GM19043 (cell line): ENCODE measurements at regions not wholly inside any gene's neighbourhood (a gene's known extent, or its start where the extent isn't known, plus 50 kb on each side); places are given as distances from the start of the nearest gene placed in this dataset.
"Not testable (repeated sequence)": the region's sequence is repeated elsewhere in the genome, so short reads cannot be mapped to it uniquely, and the experiment has no call there.

Source experiments
- ATAC-seq: cut with Tn5 transposase; IDR thresholded peaks from one replicate; pipeline ENCODE4 v1.9.1; 2021; ENCODE audit warnings: low read depth; ENCODE audit not compliant: unreplicated experiment

- no peak for ATAC-seq
Observed at GRCh38 chr4:134145369-134145768, 56.2 kb downstream of the PABPC4L start.

GRCh38 chr4:134144337-134144736 lies 57.3 kb downstream of the PABPC4L start:
- no peak for ATAC-seq

GRCh38 chr4:134141728-134142127 lies 59.9 kb downstream of the PABPC4L start:
- no peak for ATAC-seq

GRCh38 chr4:134139188-134139587 lies 62.4 kb downstream of the PABPC4L start:
- no peak for ATAC-seq

- ATAC-seq, result no peak
Observed at GRCh38 chr4:134132086-134132783, 69.4 kb downstream of the PABPC4L start.

- no peak for ATAC-seq
Observed at GRCh38 chr4:134126955-134127354, 74.6 kb downstream of the PABPC4L start.

- ATAC-seq, result no peak
Observed at GRCh38 chr4:134126000-134126560, 75.5 kb downstream of the PABPC4L start.

GRCh38 chr4:134122903-134123302 lies 78.7 kb downstream of the PABPC4L start:
- no peak for ATAC-seq

- ATAC-seq, result no peak
Observed at GRCh38 chr4:134117392-134118183, 84.0 kb downstream of the PABPC4L start.

GRCh38 chr4:134089885-134090284 lies 111.7 kb downstream of the PABPC4L start:
- ATAC-seq, result no peak

GRCh38 chr4:134085496-134085895 lies 116.1 kb downstream of the PABPC4L start:
- ATAC-seq, result no peak

- ATAC-seq, result not testable (repeated sequence)
Observed at GRCh38 chr4:134079085-134079484, 122.5 kb downstream of the PABPC4L start.

- peak; percentile 78 for ATAC-seq
Observed at GRCh38 chr4:134078230-134078914, 123.2 kb downstream of the PABPC4L start.

GRCh38 chr4:134073711-134074110 lies 127.9 kb downstream of the PABPC4L start:
- ATAC-seq, result no peak

- ATAC-seq, result no peak
Observed at GRCh38 chr4:134072137-134072536, 129.5 kb downstream of the PABPC4L start.

GRCh38 chr4:134070174-134070573 lies 131.4 kb downstream of the PABPC4L start:
- ATAC-seq, result no peak

GRCh38 chr4:134057356-134057755 lies 144.2 kb downstream of the PABPC4L start:
- no peak for ATAC-seq

- ATAC-seq, result not testable (repeated sequence)
Observed at GRCh38 chr4:134046221-134046620, 155.4 kb downstream of the PABPC4L start.

GRCh38 chr4:134045411-134045810 lies 156.2 kb downstream of the PABPC4L start:
- no peak for ATAC-seq

- ATAC-seq, result no peak
Observed at GRCh38 chr4:134043266-134043665, 158.3 kb downstream of the PABPC4L start.

- no peak for ATAC-seq
Observed at GRCh38 chr4:134028421-134028820, 173.2 kb downstream of the PABPC4L start.
